GM13977 (cell line): ENCODE measurements at regions not wholly inside any gene's neighbourhood (a gene's known extent, or its start where the extent isn't known, plus 50 kb on each side); places are given as distances from the start of the nearest gene placed in this dataset.

Experiments
- DNase-seq: peaks from one replicate; pipeline ENCODE4 v3.0.0; 2012; ENCODE audit warnings: low spot score
- CTCF ChIP-seq: IDR thresholded peaks from 2 replicates; pipeline ENCODE4 v1.5.1; 2012; ENCODE audit warnings: mild to moderate bottlenecking, control low read depth; ENCODE audit not compliant: insufficient read depth; ENCODE audit errors: extremely low read depth, missing control alignments
- in situ Hi-C: fragments of 300-500 bp; cut with MboI; formaldehyde crosslinking; loops from one replicate; pipeline ENCODE4 v1.12.0; 2022; ENCODE audit warnings: low sequenced_read_pairs, low pct_unique_long_range_greater_than_20kb, mixed read lengths, inconsistent platforms; ENCODE audit not compliant: unreplicated experiment

GRCh38 chr14:44369401-44370123 lies 137.5 kb downstream of the FSCB start:
- TF ChIP-seq CTCF, result no peak
- DNase-seq, result no peak
- in situ Hi-C loops, result no loop called here

- in situ Hi-C loops, result no loop called here
- TF ChIP-seq CTCF, result no peak
- no peak for DNase-seq
Observed at GRCh38 chr14:44361083-44361482, 146.0 kb downstream of the FSCB start.

GRCh38 chr14:44353805-44354204 lies 153.3 kb downstream of the FSCB start:
- TF ChIP-seq CTCF, result no peak
- in situ Hi-C loops, result no loop called here
- no peak for DNase-seq

- TF ChIP-seq CTCF, result no peak
- in situ Hi-C loops, result no loop called here
- DNase-seq, result no peak
Observed at GRCh38 chr14:44352201-44352600, 154.9 kb downstream of the FSCB start.

- DNase-seq, result no peak
- in situ Hi-C loops, result no loop called here
- TF ChIP-seq CTCF, result no peak
Observed at GRCh38 chr14:44347316-44347715, 159.8 kb downstream of the FSCB start.

- no peak for DNase-seq
- no peak for TF ChIP-seq CTCF
- in situ Hi-C loops, result no loop called here
Observed at GRCh38 chr14:44341116-44341515, 166.0 kb downstream of the FSCB start.
